ENCODE measurements at regions not wholly inside any gene's neighbourhood (a gene's known extent, or its start where the extent isn't known, plus 50 kb on each side); places are given as distances from the start of the nearest gene placed in this dataset.
"Not testable (repeated sequence)": the region's sequence is repeated elsewhere in the genome, so short reads cannot be mapped to it uniquely, and the experiment has no call there.

GRCh38 chr5:12204761-12205160 lies 300.5 kb upstream of the CTNND2 start:
- H3K4me3 Mint-ChIP-seq: no peak overlapping the region
- peaks cover 16% of the 10 kb centered on the region for H3K9me3 Mint-ChIP-seq
- H3K4me1 Mint-ChIP-seq (ENCODE audit: low read depth): no peaks in the 10 kb centered on the region
- H3K36me3 Mint-ChIP-seq (ENCODE audit: low read depth): no peaks in the 10 kb centered on the region
- no peak overlapping the region for H3K27ac Mint-ChIP-seq
- H3K27me3 Mint-ChIP-seq: no peaks in the 10 kb centered on the region

DNA sequence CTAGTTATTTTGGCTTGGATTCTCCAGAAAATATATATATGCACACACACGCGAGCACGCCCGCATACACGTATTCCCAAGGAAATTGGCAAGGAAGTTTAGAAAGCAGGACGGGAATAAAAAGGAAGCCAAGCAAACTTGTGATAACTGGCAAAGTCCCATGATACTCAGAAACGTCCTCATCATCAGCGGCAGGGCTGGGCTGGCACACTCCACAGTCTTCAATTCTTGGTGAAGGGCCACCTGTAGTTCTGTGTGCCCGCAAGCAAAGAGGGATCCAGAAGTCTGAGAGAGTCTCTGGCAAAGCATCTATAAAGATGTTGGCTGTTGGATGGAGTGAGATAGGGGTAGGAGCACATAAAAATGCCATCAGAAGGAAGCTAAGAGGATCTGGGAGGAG lies 289.3 kb upstream of the CTNND2 start:
- Mint-ChIP-seq H3K4me1 (ENCODE audit: low read depth) (no peaks in the 10 kb centered on the region), H3K27me3 (no peaks in the 10 kb centered on the region), H3K4me3 (no peak overlapping the region), H3K9me3 (peaks cover 8% of the 10 kb centered on the region), H3K36me3 (ENCODE audit: low read depth) (no peaks in the 10 kb centered on the region), H3K27ac (no peak overlapping the region)

DNA sequence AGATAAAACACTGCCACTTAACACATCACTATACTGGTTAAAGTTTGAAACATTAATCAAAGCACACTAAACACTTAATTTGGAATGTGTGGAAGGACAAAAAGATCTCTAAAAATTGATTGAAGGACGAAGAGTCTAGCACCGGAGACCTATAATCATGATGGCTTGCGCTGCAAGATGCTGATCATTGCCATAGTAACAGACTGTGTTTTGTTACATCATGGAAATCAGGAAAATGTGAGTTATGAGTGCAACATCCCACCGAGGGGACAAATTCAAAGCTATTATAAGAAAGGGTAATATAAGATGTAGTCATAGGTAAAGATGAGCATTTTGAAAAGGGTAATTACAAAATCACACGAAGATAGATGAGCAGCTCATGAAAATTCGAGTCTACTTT lies 278.8 kb upstream of the CTNND2 start:
- H3K9me3 Mint-ChIP-seq: peaks cover 5% of the 10 kb centered on the region
- no peak overlapping the region for H3K4me3 Mint-ChIP-seq

GRCh38 chr5:12177851-12178250 lies 273.6 kb upstream of the CTNND2 start:
- H3K27ac Mint-ChIP-seq: no peak overlapping the region
- H3K27me3 Mint-ChIP-seq: no peaks in the 10 kb centered on the region
- H3K4me1 Mint-ChIP-seq (ENCODE audit: low read depth): no peaks in the 10 kb centered on the region
- H3K9me3 Mint-ChIP-seq: peaks cover 1% of the 10 kb centered on the region
- no peak overlapping the region for H3K4me3 Mint-ChIP-seq
- no peaks in the 10 kb centered on the region for H3K36me3 Mint-ChIP-seq (ENCODE audit: low read depth)

More for the DNA sequence above, 278.8 kb upstream of the CTNND2 start:
- H3K4me1 Mint-ChIP-seq (ENCODE audit: low read depth): no peaks in the 10 kb centered on the region
- H3K36me3 Mint-ChIP-seq (ENCODE audit: low read depth): no peaks in the 10 kb centered on the region
- no peak overlapping the region for H3K27ac Mint-ChIP-seq
- H3K27me3 Mint-ChIP-seq: no peaks in the 10 kb centered on the region

DNA sequence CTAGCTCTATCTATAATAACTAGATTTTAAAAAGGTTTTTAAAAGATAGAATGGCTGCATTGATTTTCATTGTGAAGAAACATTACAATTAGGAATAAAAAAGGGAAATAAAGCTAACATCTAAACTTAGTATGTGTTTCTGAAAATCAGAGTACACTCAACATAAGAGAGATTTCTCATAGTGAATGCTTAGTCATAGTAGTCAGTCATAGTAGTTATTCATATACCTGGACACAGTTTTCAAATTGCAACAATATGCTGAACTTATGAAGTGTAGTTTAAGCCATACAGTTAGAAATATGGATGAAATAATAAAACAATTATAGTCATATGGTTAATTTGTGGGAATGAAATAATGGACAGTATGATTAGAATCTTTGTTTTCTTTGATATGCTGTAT lies 273.0 kb upstream of the CTNND2 start:
- Mint-ChIP-seq H3K9me3 (no peaks in the 10 kb centered on the region), H3K4me1 (ENCODE audit: low read depth) (no peaks in the 10 kb centered on the region), H3K27me3 (no peaks in the 10 kb centered on the region), H3K4me3 (no peak overlapping the region), H3K27ac (no peak overlapping the region), H3K36me3 (ENCODE audit: low read depth) (no peaks in the 10 kb centered on the region)

- Mint-ChIP-seq H3K27me3 (no peaks in the 10 kb centered on the region), H3K36me3 (ENCODE audit: low read depth) (no peaks in the 10 kb centered on the region), H3K4me3 (no peak overlapping the region), H3K4me1 (ENCODE audit: low read depth) (no peaks in the 10 kb centered on the region), H3K9me3 (no peaks in the 10 kb centered on the region), H3K27ac (no peak overlapping the region)
These were observed 271.8 kb upstream of the CTNND2 start for GRCh38 chr5:12175914-12176585.

DNA sequence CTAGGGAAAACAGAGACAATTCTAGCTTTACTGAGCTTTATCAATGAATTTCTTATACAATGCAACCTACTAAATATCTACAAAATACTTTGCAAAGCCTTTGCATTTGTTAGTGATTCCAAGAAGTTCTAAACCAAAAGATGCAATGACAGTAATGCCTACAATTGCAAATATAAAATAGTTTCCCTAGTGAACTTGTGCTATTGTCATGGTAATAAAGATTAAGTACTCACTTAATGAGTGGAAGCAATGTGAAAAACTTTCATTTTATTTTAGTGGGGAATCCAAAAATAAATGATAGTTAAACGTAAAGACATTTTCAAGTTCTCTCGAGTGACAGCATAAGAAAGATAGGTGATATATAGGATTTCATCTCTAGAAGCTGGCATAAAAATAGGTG lies 270.5 kb upstream of the CTNND2 start:
- no peaks in the 10 kb centered on the region for H3K4me1 Mint-ChIP-seq (ENCODE audit: low read depth)
- no peak overlapping the region for H3K27ac Mint-ChIP-seq
- H3K4me3 Mint-ChIP-seq: no peak overlapping the region
- H3K27me3 Mint-ChIP-seq: no peaks in the 10 kb centered on the region
- no peaks in the 10 kb centered on the region for H3K9me3 Mint-ChIP-seq
- H3K36me3 Mint-ChIP-seq (ENCODE audit: low read depth): no peaks in the 10 kb centered on the region

DNA sequence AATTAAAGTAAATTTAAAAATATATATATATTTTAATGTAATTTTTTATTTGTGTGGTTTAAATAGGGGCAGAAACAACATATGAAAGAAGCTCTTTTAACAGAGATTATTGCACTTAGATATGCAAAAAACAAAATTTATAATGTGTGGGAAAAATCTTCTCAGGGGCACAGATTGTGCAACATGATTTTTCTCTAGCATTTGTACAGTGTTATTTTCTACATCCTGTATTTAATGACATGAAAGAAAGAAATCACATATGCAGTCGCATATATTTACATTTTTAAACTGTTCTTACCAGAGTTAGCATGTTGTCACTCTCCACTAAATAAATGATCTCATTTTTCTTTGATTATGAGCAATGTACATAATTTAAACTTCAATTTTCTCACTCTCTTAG lies 265.3 kb upstream of the CTNND2 start:
- H3K4me3 Mint-ChIP-seq: no peak overlapping the region
- H3K4me1 Mint-ChIP-seq (ENCODE audit: low read depth): no peaks in the 10 kb centered on the region
- H3K27ac Mint-ChIP-seq: no peak overlapping the region
- H3K9me3 Mint-ChIP-seq: peaks cover 10% of the 10 kb centered on the region
- no peaks in the 10 kb centered on the region for H3K27me3 Mint-ChIP-seq
- H3K36me3 Mint-ChIP-seq (ENCODE audit: low read depth): no peaks in the 10 kb centered on the region

GRCh38 chr5:12162863-12163262 lies 258.6 kb upstream of the CTNND2 start:
- Mint-ChIP-seq H3K27me3 (no peaks in the 10 kb centered on the region), H3K27ac (no peak overlapping the region), H3K36me3 (ENCODE audit: low read depth) (no peaks in the 10 kb centered on the region), H3K4me1 (ENCODE audit: low read depth) (no peaks in the 10 kb centered on the region), H3K9me3 (peaks cover 20% of the 10 kb centered on the region), H3K4me3 (no peak overlapping the region)

DNA sequence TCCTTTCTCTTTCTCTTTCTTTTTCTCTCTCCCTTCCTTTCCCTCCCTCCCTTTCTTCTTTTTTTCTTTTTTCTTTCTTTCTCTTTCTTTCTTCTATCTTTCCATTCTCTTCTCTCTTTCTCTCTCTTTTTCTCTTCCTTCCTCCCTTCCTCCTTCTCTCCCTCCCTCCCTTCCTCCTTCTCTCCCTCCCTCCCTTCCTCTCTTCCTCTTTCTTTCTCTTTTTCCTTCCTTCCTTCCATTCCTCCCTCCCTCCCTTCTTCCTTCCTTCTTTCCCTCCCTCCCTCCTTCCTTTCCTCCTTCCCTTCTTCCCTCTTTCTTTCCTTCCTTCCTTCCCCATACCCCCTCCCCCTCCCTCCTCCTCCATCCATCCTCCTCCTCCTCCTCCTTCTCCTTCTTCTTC lies 243.3 kb upstream of the CTNND2 start:
- no peaks in the 10 kb centered on the region for H3K27me3 Mint-ChIP-seq
- H3K9me3 Mint-ChIP-seq: peaks cover 19% of the 10 kb centered on the region
- no peak overlapping the region for H3K27ac Mint-ChIP-seq
- no peak overlapping the region for H3K4me3 Mint-ChIP-seq
- no peaks in the 10 kb centered on the region for H3K36me3 Mint-ChIP-seq (ENCODE audit: low read depth)
- no peaks in the 10 kb centered on the region for H3K4me1 Mint-ChIP-seq (ENCODE audit: low read depth)

GRCh38 chr5:12141496-12141895 lies 237.2 kb upstream of the CTNND2 start:
- no peaks in the 10 kb centered on the region for H3K27me3 Mint-ChIP-seq

GRCh38 chr5:12133520-12133919 lies 229.3 kb upstream of the CTNND2 start:
- no peaks in the 10 kb centered on the region for H3K27me3 Mint-ChIP-seq
- H3K4me1 Mint-ChIP-seq (ENCODE audit: low read depth): no peaks in the 10 kb centered on the region
- no peaks in the 10 kb centered on the region for H3K36me3 Mint-ChIP-seq (ENCODE audit: low read depth)
- H3K27ac Mint-ChIP-seq: no peak overlapping the region
- peaks cover 19% of the 10 kb centered on the region for H3K9me3 Mint-ChIP-seq
- no peak overlapping the region for H3K4me3 Mint-ChIP-seq

More at GRCh38 chr5:12141496-12141895, 237.2 kb upstream of the CTNND2 start:
- Mint-ChIP-seq H3K4me3 (no peak overlapping the region), H3K9me3 (peaks cover 11% of the 10 kb centered on the region), H3K27ac (no peak overlapping the region), H3K36me3 (ENCODE audit: low read depth) (no peaks in the 10 kb centered on the region), H3K4me1 (ENCODE audit: low read depth) (no peaks in the 10 kb centered on the region)

DNA sequence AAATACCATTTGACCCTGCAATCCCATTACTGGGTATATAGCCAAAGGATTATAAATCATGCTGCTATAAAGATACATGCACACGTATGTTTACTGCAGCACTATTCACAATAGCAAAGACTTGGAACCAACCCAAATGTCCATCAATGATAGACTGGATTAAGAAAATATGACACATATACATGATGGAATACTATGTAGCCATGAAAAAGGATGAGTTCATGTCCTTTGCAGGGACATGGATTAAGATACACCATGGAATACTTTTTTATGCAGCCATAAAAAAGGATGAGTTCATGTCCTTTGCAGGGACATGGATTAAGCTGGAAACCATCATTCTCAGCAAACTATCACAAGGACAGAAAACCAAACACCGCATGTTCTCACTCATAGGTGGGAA lies 226.8 kb upstream of the CTNND2 start:
- not testable (repeated sequence) for H3K4me3 Mint-ChIP-seq; H3K36me3 Mint-ChIP-seq (ENCODE audit: low read depth); H3K27ac Mint-ChIP-seq; H3K4me1 Mint-ChIP-seq (ENCODE audit: low read depth); H3K27me3 Mint-ChIP-seq
- peaks cover 27% of the 10 kb centered on the region for H3K9me3 Mint-ChIP-seq

GRCh38 chr5:12125895-12126294 lies 221.6 kb upstream of the CTNND2 start:
- H3K27me3 Mint-ChIP-seq: no peaks in the 10 kb centered on the region
- no peaks in the 10 kb centered on the region for H3K4me1 Mint-ChIP-seq (ENCODE audit: low read depth)
- H3K9me3 Mint-ChIP-seq: peaks cover 8% of the 10 kb centered on the region
- no peak overlapping the region for H3K4me3 Mint-ChIP-seq
- H3K36me3 Mint-ChIP-seq (ENCODE audit: low read depth): no peaks in the 10 kb centered on the region
- no peak overlapping the region for H3K27ac Mint-ChIP-seq

GRCh38 chr5:12119657-12120056 lies 215.4 kb upstream of the CTNND2 start:
- no peaks in the 10 kb centered on the region for H3K36me3 Mint-ChIP-seq (ENCODE audit: low read depth)
- no peaks in the 10 kb centered on the region for H3K4me1 Mint-ChIP-seq (ENCODE audit: low read depth)
- H3K9me3 Mint-ChIP-seq: peaks cover 15% of the 10 kb centered on the region
- H3K27ac Mint-ChIP-seq: no peak overlapping the region
- no peak overlapping the region for H3K4me3 Mint-ChIP-seq
- no peaks in the 10 kb centered on the region for H3K27me3 Mint-ChIP-seq

GRCh38 chr5:12114075-12114474 lies 209.8 kb upstream of the CTNND2 start:
- Mint-ChIP-seq H3K36me3 (ENCODE audit: low read depth) (no peaks in the 10 kb centered on the region), H3K4me1 (ENCODE audit: low read depth) (no peaks in the 10 kb centered on the region), H3K27ac (no peak overlapping the region), H3K9me3 (peaks cover 18% of the 10 kb centered on the region), H3K27me3 (no peaks in the 10 kb centered on the region), H3K4me3 (no peak overlapping the region)

Measured in stimulated activated naive CD8-positive, alpha-beta T cell treated with anti-CD3 and anti-CD28 coated beads, Interleukin-15, Interleukin-2, amounts not matched to agents 100 ng/mL and 50 ng/mL, for 24 hours (primary cell).